ENCODE measurements at regions not wholly inside any gene's neighbourhood (a gene's known extent, or its start where the extent isn't known, plus 50 kb on each side); places are given as distances from the start of the nearest gene placed in this dataset.
"Not testable (repeated sequence)": the region's sequence is repeated elsewhere in the genome, so short reads cannot be mapped to it uniquely, and the experiment has no call there.

GRCh38 chr11:134731213-134731961 lies 319.3 kb upstream of the B3GAT1 start:
- no peak overlapping the region for H3K4me3 Mint-ChIP-seq
- H3K27me3 Mint-ChIP-seq = no peaks in the 10 kb centered on the region
- H3K9me3 Mint-ChIP-seq = no peaks in the 10 kb centered on the region
- H3K36me3 Mint-ChIP-seq = no peaks in the 10 kb centered on the region
- H3K4me1 Mint-ChIP-seq = no peaks in the 10 kb centered on the region
- DNase-seq = no peak
- no peak overlapping the region for H3K27ac Mint-ChIP-seq

GRCh38 chr11:134730561-134731212 lies 318.6 kb upstream of the B3GAT1 start:
- Mint-ChIP-seq H3K9me3 (no peaks in the 10 kb centered on the region), H3K4me3 (no peak overlapping the region), H3K36me3 (no peaks in the 10 kb centered on the region), H3K4me1 (no peaks in the 10 kb centered on the region), H3K27me3 (no peaks in the 10 kb centered on the region), H3K27ac (no peak overlapping the region)
- no peak for DNase-seq

- no peak for DNase-seq
- H3K27me3 Mint-ChIP-seq = peaks cover 6% of the 10 kb centered on the region
- no peaks in the 10 kb centered on the region for H3K36me3 Mint-ChIP-seq
- no peaks in the 10 kb centered on the region for H3K9me3 Mint-ChIP-seq
- no peak overlapping the region for H3K27ac Mint-ChIP-seq
- no peak overlapping the region for H3K4me3 Mint-ChIP-seq
- no peaks in the 10 kb centered on the region for H3K4me1 Mint-ChIP-seq
These were observed 318.1 kb upstream of the B3GAT1 start for GRCh38 chr11:134730101-134730500.

GRCh38 chr11:134728186-134728585 lies 316.1 kb upstream of the B3GAT1 start:
- DNase-seq = no peak
- H3K4me1 Mint-ChIP-seq = peaks cover 1% of the 10 kb centered on the region

GRCh38 chr11:134727636-134728035 lies 315.6 kb upstream of the B3GAT1 start:
- Mint-ChIP-seq H3K27me3 (peaks cover 20% of the 10 kb centered on the region), H3K9me3 (no peaks in the 10 kb centered on the region), H3K4me1 (peaks cover 1% of the 10 kb centered on the region), H3K36me3 (no peaks in the 10 kb centered on the region), H3K27ac (no peak overlapping the region), H3K4me3 (no peak overlapping the region)
- no peak for DNase-seq

More at GRCh38 chr11:134728186-134728585, 316.1 kb upstream of the B3GAT1 start:
- Mint-ChIP-seq H3K9me3 (no peaks in the 10 kb centered on the region), H3K4me3 (no peak overlapping the region), H3K27ac (no peak overlapping the region), H3K27me3 (peaks cover 15% of the 10 kb centered on the region), H3K36me3 (no peaks in the 10 kb centered on the region)

GRCh38 chr11:134727204-134727603 lies 315.2 kb upstream of the B3GAT1 start:
- H3K9me3 Mint-ChIP-seq = no peaks in the 10 kb centered on the region
- H3K4me1 Mint-ChIP-seq = peaks cover 1% of the 10 kb centered on the region
- no peak overlapping the region for H3K4me3 Mint-ChIP-seq
- DNase-seq = no peak
- peaks cover 21% of the 10 kb centered on the region for H3K27me3 Mint-ChIP-seq
- no peaks in the 10 kb centered on the region for H3K36me3 Mint-ChIP-seq
- H3K27ac Mint-ChIP-seq = no peak overlapping the region

GRCh38 chr11:134725716-134726639 lies 313.9 kb upstream of the B3GAT1 start:
- Mint-ChIP-seq H3K27ac (no peak overlapping the region), H3K36me3 (no peaks in the 10 kb centered on the region), H3K4me3 (no peak overlapping the region), H3K4me1 (peaks cover 1% of the 10 kb centered on the region), H3K27me3 (peaks cover 21% of the 10 kb centered on the region), H3K9me3 (no peaks in the 10 kb centered on the region)
- DNase-seq = no peak

GRCh38 chr11:134725211-134725610 lies 313.2 kb upstream of the B3GAT1 start:
- Mint-ChIP-seq H3K27me3 (peaks cover 21% of the 10 kb centered on the region), H3K9me3 (no peaks in the 10 kb centered on the region), H3K4me1 (peaks cover 1% of the 10 kb centered on the region), H3K36me3 (no peaks in the 10 kb centered on the region), H3K4me3 (no peak overlapping the region), H3K27ac (no peak overlapping the region)
- no peak for DNase-seq

GRCh38 chr11:134724779-134725140 lies 312.7 kb upstream of the B3GAT1 start:
- peaks cover 21% of the 10 kb centered on the region for H3K27me3 Mint-ChIP-seq
- H3K4me1 Mint-ChIP-seq = peaks cover 1% of the 10 kb centered on the region
- DNase-seq = no peak
- H3K9me3 Mint-ChIP-seq = no peaks in the 10 kb centered on the region
- H3K27ac Mint-ChIP-seq = no peak overlapping the region
- H3K4me3 Mint-ChIP-seq = no peak overlapping the region
- H3K36me3 Mint-ChIP-seq = no peaks in the 10 kb centered on the region

- Mint-ChIP-seq H3K36me3 (no peaks in the 10 kb centered on the region), H3K9me3 (no peaks in the 10 kb centered on the region), H3K4me1 (peaks cover 1% of the 10 kb centered on the region), H3K27ac (no peak overlapping the region), H3K27me3 (peaks cover 21% of the 10 kb centered on the region), H3K4me3 (no peak overlapping the region)
- DNase-seq = no peak
These were observed 312.2 kb upstream of the B3GAT1 start for GRCh38 chr11:134724106-134724778.

GRCh38 chr11:134720691-134721070 lies 308.6 kb upstream of the B3GAT1 start:
- peaks cover 21% of the 10 kb centered on the region for H3K27me3 Mint-ChIP-seq
- not testable (repeated sequence) for H3K36me3 Mint-ChIP-seq, H3K27ac Mint-ChIP-seq, H3K9me3 Mint-ChIP-seq, H3K4me1 Mint-ChIP-seq, DNase-seq, H3K4me3 Mint-ChIP-seq

GRCh38 chr11:134719940-134720690 lies 308.1 kb upstream of the B3GAT1 start:
- H3K27ac Mint-ChIP-seq, H3K4me3 Mint-ChIP-seq, H3K9me3 Mint-ChIP-seq, H3K36me3 Mint-ChIP-seq, DNase-seq, H3K4me1 Mint-ChIP-seq: not testable (repeated sequence)
- H3K27me3 Mint-ChIP-seq = peaks cover 16% of the 10 kb centered on the region

- H3K27ac Mint-ChIP-seq = no peak overlapping the region
- no peaks in the 10 kb centered on the region for H3K9me3 Mint-ChIP-seq
- H3K36me3 Mint-ChIP-seq = no peaks in the 10 kb centered on the region
- no peak overlapping the region for H3K4me3 Mint-ChIP-seq
- no peaks in the 10 kb centered on the region for H3K4me1 Mint-ChIP-seq
- DNase-seq = no peak
- peaks cover 13% of the 10 kb centered on the region for H3K27me3 Mint-ChIP-seq
These were observed 307.4 kb upstream of the B3GAT1 start for GRCh38 chr11:134719397-134719796.

GRCh38 chr11:134716582-134716981 lies 304.5 kb upstream of the B3GAT1 start:
- Mint-ChIP-seq H3K4me3 (no peak overlapping the region), H3K27ac (no peak overlapping the region), H3K4me1 (no peaks in the 10 kb centered on the region), H3K36me3 (no peaks in the 10 kb centered on the region), H3K9me3 (no peaks in the 10 kb centered on the region), H3K27me3 (no peaks in the 10 kb centered on the region)
- no peak for DNase-seq
